GM21390 (cell line): ENCODE measurements at regions not wholly inside any gene's neighbourhood (a gene's known extent, or its start where the extent isn't known, plus 50 kb on each side); places are given as distances from the start of the nearest gene placed in this dataset.

Experiments used
- ATAC-seq: cut with Tn5 transposase; IDR thresholded peaks from one replicate; pipeline ENCODE4 v1.9.1; 2021; ENCODE audit not compliant: unreplicated experiment

DNA sequence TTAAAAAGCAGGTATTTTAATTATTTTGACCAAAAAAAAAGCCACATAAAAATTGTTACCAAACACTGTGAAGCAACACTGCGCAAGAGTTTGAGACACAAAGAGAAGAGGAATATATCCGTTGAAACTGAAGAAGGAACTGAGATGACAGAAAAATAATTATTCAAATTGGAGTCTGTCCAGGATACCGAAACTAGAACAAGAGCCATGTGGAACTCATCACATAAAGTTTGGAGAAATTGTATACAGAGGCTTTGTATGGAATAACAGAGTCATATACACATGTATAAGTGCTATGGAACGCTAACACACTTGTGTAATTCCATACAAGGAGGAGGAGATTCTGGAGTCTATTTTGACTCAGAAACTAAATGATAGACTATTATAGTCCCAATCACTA, 675.1 kb upstream of the ADGRL2 start:
- no peak for ATAC-seq

DNA sequence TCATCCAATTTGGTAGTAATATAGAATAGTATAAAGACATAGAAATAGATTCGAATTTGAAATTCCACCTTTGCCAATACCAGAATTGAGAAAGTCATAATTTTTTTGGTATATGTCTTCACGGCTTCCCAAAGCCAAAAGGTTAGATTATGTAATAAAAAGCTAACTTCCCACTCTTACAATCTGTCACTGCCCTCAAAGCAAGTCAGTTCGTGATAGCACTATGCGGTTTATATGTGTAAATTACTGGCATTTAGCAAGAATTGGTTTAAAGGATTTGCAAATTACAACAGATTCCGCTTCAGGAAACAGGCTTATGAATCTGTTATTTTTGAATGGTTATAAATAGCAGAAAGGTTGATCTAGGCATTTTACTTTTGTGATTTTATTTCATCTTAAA, 679.4 kb upstream of the ADGRL2 start:
- no peak for ATAC-seq

DNA sequence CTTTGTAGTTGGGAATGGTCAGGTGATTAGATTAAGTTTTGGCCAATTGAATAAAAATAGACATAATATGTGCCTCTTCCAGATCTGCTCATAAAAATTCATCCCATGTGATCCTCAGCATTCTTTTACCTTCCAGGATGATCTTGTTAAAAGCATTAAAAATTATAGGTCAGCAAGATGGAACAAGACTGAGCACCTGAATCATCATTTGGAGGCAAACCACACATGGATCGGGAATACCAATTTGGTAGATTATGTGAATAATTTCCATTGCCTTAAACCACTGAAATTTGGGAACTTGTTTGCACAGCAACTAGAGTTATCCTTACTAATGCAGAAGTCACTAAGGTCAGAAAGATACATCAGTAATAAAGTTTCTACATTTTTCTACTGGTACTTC, 681.4 kb upstream of the ADGRL2 start:
- ATAC-seq, result no peak

DNA sequence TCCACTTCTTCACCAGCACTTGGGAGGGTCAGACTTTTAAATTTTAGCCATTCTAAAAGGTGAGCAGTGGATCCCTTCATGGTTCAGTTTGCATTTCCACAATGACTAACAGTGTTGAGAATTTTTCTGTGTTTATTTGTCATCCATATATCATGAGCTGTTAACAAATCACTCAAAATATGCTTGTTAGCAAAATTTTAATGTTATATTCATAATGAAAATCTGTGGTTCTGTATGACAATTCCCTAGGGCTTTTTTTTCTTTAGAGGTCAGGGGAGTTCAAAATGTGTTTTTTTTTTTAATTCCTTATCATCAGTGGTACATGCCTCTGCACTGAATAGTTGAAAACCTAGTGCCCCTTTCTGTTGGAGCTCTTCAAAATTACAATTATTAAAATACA, 682.2 kb upstream of the ADGRL2 start:
- no peak for ATAC-seq

DNA sequence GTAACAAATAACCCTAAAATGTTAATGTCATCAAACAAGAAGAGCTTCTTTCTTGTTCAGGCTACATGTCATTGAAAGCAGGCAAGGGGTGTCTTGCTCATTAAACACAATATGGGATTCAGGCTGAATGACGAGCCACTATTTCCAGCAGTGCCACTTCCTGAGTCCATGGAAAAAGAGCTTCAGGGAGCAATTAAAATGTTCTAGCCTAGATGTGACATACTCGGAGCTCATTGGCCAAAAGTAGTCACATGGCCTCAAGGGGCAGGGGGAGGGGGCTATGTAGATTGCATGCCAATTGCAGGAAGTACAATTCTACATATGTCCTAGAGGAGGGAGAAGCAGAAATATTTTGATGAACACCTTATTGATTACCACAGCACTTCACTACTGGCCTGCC, 685.3 kb upstream of the ADGRL2 start:
- ATAC-seq, result no peak

DNA sequence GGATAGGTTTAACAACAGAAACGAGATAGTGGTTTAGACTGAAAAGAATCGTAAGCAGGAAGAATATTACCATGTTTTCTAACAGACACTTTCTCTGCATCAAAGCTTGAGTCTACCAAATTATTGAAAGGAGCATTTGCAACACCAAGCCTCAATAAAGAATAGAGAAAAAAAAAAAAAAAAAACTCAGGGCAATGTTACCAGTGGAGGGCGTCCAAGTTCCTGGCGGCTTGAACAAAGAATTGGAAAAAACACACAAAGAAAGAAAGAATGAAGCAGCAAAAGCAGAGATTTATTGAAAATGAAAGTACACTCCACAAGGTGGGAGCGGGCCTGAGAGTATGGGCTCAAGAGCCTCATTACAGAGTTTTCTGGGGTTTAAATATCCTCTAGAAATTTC, 686.5 kb upstream of the ADGRL2 start:
- ATAC-seq, result no peak

DNA sequence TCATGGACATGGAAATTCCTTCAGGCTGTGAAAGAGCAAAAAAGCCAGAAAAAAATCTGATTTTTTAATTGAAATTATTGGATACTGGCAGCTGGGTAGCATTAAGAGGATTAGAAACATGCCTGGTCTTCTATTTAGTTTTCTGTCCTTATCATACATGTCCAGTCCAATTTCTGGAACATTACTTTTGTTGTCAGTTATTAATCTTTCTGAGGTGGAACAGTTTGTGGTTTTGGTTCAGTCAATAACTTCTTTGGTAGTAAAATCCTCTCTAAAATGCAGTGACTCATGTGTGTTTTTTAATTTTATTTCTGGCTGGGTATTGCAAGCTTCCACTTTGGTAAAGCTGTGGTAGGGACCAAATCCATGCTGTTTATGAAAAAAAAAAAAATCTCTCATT, 687.0 kb upstream of the ADGRL2 start:
- no peak for ATAC-seq

DNA sequence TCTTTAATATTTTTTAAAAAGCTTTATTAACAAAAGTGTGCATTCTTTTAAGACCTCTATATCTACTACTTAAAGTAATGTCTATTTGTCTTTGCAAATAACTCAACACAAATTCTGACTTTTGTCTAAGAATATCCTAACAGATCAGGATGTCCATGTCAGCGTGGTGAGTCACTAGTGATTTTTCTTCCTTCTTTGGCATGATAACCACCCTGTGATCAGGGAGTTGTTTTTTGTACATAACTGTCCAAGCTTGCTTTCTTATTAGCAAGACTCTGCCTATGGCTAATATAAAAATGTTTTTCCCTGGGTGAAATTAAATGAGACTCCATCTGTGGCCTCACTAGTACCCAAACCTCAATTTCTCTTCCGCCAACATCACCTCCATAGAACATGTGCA, 688.9 kb upstream of the ADGRL2 start:
- ATAC-seq, result no peak

DNA sequence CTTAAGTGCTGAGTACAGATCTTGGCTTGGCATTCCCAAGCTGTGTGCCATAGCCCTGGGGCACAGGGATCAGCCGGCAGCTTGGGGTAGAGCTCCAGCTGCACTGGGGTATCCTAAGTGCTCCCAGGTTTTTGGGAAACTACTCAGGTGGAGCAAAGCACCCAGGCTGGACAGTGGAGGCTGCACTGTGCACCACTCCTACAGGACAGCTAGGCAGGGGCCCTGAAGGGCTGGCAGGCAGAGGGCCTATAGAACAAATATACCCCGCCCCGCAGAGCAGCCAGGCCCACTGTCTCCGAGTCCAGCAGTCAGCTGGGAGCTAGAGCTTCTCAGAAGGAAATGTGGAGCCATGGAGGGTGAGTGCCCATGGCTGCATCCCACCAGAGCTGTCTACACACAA, 691.7 kb upstream of the ADGRL2 start:
- no peak for ATAC-seq

DNA sequence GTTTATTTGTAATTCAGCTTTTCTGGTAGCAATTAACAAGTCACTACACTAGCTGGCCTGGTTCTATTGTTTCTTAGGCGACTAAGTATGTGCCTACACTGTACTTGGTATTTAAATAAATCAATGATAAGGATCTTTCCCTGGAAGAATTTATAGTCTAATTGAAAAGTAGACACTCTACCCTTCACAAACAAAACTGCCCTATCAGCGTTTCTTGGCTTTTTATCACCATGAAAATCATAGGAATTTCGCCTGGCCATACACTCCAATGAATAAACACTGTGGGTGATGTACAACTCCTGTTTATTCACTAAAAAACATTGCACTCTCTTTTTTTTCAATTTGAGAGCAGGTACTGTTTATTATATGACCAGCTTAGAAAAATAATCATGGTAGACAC, 702.9 kb upstream of the ADGRL2 start:
- ATAC-seq, result no peak

DNA sequence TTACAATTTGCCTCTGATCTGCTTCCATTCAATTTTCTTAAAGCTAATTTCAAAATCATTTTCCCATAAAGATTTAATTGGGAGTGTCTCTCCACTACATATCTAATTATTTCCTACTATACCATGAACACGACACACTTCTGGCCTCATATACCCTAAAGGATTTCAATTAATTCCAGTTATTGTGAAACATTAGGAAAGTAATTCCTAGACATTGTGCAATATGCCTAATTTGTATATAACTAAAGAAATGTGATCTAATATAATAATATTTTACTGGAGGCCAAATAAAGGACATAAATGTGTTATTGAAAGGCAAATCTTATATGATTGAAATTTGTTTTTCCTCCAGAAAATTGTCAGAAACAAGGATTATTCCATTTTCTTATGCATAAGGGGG, 727.2 kb upstream of the ADGRL2 start:
- ATAC-seq, result no peak

DNA sequence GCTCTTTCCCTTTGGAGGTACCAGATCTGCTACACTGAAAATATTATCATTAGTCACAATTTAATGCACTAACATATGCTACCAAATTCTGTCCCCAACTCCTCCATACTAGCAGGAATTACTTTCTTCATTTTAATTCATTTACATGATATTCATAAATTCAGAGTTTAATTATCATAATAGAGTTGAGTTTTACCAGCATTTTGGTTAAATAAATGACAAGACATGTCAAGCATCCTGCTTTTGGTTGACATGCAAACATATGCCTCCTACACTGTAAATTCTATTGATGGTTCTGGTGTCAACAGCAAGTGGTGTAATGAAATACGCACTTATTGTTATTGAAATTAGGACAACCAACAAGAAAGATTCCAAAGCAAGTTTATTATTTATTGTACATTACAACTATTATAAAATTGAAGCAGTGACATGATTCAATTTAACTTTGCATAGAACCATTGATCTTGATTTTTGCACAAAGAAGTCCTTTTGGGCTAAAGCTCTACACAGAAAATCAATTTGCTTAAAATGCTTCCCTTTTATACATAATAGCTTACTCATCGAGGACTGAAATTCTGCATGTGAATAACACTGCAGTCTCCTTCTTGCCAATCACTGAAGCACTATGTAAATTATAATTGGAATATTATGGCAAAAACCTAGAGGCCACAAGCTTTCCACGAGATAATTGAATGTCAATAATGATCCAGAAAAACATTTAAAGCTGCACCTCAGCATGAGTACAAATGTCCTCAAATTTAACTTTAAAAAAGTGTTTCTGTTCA, 728.6 kb upstream of the ADGRL2 start:
- no peak for ATAC-seq

DNA sequence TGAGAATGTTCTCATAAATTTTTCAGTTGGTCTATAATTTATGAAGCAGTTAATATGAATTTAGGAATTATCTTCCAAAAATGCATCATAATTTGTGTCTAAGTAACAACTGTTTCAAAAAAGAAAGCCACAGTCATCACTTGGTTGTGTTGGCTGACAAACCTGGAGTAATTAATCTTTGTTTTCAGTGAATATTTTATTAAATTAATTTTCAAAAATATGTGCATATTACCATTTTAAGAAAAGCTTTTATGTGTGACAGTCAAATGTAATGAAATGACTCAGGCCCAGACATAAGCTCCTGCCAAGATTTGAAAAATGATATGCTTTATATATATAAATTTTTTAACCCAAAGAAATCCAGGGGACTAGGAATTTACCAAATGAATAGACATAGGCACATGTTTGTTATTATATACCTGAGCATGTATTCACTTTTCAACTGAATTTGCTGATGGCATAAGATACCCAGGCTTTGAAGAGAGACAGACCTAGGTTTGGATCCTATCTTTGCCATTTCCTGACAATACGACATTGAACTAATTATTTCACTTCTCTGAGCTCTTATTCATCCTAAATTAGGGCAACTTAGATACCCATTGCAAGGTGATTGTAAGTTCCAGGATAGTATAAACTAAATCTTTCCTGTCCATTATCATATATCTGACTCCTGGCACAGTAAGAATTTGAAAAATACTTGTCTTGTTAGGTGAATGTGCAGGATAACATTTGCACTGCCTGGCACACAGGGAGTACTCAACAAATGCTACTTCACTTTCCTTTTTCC, 729.5 kb upstream of the ADGRL2 start:
- ATAC-seq, result no peak

DNA sequence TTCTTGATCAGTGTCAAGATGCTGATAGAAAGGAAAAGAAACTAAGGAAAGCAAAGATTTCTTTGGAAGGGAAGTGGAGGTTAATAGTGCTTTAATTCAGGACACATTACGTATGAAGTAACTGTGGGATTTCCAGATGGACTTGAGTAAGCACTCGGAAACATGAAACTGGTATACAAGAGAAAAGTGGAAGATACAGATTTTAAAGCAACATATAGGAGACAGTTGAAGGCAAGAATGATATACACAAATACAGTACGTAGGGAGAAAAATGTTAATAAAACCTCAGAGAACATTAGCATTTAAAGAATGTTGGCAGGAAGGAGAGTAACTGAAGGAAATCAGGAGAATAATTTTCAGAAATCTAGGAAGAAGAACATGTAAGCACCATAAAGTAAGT, 730.9 kb upstream of the ADGRL2 start:
- no peak for ATAC-seq

DNA sequence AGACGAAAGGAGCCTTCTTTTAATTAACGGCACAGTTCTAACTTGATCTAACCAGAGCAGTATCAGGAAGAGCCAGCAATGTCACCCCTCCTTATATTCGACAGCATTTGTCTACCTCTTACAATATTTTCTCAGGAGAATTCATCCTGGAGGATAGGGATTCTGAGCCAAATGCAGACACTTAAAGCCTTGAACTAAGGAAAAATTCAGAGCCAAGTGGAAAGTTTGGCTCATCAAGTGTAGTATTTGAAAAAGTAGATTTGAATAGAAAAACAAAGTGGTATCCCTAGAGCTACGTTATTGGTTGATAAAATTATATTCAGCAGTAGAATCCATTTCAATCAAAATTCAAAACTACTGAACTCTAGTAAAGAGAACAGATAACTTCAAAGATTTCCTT, 732.0 kb upstream of the ADGRL2 start:
- ATAC-seq, result no peak

DNA sequence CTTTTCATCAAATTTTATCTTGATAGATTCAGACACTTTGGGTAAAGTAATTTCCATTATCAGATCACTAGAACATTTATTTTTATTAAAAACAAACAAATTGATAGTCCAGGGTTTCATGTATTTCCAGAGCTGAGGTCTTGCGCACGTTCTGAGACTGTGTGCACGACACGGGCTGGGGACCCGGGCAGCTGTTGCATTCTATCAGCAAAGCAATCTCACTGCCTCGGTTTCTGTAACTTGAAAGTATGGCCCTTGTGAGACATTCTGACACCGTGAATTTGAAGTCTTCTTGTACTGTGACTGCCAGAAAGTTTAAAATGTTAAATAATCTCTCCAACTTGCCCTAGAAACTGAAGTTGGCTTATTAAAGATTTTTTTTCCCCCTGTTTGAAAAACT, 746.9 kb upstream of the ADGRL2 start:
- no peak for ATAC-seq

DNA sequence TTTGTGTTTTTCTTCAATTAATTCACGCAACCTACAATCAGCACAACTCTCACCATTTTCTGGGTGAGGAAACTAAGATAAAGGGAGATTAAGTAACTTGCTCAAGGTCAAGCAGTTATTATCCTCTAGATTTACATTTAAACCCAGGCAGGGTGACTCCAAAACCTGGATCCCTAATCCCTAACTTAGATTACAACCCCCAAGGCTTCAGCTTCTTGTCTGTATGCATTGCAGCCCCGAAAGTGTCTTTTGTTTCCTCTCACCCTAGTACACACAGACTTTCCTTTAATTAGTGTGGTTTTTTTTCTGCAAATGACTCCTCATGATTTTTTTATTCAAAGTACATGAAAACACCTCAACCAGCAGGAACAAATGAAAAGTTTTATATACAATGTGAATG, 748.6 kb upstream of the ADGRL2 start:
- ATAC-seq, result no peak

DNA sequence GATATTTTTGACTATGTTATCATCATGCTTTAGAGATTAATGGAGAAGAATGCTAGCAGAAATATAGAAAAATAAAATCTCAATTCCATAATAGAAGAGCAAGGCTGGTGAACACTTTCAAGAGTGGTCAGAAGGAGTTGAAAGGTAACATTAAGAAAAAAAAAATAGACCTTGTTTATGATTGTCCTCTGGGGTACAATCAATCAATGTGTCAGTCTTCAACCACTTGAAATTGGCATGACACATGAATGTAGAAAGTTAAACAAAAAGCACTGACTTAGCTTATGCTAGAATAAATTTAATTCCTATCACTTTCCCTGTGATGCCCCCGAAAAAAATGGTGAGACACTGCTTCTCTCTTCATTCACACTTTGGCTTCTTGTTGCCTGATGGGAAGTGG, 750.3 kb upstream of the ADGRL2 start:
- no peak for ATAC-seq

DNA sequence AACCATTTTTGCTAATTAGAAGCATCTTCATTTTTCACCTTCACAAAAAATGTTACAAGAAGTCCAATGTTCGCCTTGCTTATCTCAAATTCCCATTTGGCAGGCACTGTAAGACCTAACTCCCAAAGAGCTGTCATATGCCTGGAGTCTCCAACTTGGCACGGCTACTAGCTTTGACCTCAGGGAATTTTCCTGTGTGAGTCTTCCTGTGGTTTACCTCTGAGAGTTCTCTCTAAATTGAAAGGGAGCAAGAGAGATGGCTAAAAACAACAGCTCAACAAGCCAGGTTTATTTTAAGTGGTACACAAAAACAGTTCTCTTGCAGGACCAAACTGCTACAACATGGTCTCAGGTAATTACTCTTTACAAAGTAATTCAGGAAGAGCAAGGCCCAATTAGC, 756.0 kb upstream of the ADGRL2 start:
- no peak for ATAC-seq

DNA sequence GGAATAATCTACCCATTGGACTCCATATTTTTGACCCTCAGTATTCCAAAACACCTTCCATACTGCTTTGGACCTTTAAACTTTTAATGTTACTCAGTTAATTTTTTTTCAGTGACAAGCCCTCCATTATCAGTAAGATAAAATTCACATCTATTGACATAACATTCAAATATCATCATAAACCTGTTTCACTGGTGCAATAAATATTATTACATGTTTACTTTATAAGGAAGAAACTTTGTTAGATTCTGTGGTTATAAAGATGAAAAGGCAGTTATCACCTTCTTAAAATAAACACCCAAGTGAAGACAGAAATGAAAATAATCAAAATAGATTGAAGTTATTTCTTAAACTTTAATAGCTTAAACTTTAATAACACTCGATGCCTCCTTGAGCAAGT, 758.5 kb upstream of the ADGRL2 start:
- no peak for ATAC-seq

DNA sequence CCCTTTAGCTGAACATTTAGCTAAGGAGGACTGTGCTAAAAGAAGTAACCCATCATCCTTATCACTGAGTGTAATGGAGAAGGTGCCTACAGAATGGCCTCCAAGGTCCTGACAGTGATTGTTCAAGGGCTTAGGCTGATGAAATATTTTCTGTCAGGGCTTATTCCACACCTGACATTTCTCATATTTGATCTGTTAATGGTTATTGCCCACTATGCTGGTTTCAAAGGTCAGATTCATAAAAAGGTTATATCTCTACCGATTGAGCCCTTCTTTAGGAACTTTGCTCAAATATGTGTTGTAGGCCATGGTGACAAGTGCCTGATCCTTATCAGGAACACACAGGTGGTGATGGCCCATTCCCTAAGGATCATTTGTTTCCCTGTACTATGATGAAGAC, 766.4 kb upstream of the ADGRL2 start:
- no peak for ATAC-seq

DNA sequence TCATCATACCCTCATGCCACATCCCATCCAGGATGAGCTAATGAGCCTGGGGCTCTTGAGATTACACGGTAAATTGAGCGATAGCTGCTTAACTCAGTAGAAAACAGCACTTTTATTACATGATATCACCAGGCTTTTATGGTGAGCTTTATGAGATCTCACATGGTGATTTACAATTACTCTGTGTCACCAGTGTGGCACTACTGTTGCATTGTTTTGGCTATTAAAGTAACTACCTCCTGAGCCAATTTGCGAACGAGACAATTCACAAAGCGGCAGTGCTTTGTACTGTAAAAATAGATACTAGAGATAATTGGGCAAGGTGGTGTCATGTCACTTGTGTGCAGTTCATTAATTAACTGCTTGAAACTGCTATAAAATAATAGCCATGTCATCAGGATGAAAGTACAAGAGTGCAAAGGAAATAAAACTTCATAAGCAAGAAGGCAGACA, 767.7 kb upstream of the ADGRL2 start:
- ATAC-seq, result no peak

DNA sequence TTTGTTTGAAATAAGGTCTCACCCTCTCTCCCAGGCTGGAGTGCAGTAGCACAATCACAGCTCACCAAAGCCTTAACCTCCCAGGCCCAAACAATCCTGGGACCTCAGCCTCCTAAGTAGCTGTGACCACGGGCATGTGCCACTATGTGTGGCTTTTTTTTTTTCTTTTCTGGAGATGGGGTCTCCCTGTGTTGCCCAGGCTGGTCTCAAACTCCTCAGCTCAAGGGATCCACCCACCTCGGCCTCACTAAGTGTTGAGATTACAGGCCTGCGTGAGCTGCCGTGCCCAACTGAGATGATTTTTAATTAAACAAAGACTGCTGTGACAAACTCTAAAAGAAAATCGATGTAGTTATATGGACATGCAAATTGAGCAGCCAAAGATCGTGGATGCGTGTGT, 768.4 kb upstream of the ADGRL2 start:
- no peak for ATAC-seq
